22Rv1 (cell line): ENCODE measurements at regions not wholly inside any gene's neighbourhood (a gene's known extent, or its start where the extent isn't known, plus 50 kb on each side); places are given as distances from the start of the nearest gene placed in this dataset.

Experiments used
- ZFX ChIP-seq: fragments of 450-650 bp; IDR thresholded peaks from 2 replicates; pipeline ENCODE4 v1.6.1; 2017; ENCODE audit warnings: antibody characterized with exemption, borderline replicate concordance
- TF ChIP-seq, protein P1 (sequence below): fragments of 450-650 bp; IDR thresholded peaks from 2 replicates; pipeline ENCODE4 v1.5.1; 2017; ENCODE audit warnings: mild to moderate bottlenecking

DNA sequence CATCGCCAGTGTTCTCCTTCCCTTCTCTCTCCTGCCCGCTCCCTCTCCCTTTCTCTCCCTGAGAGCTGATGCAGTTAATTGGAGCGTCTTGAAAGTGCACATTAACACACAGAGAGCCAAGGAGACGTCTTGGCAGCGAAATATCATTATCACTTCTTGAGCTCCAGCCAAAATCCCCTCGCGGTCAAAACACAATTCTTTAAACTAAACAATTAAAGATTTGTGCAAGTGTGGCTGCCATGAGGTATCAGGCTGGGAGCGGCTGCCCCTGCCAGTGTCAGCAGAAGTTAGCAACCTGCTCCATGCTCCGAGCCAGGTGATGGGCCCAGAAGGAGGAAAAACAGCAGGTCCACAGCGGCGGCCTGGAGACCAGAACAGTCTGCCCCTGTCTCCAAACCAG is 100.9 kb upstream of the FOXP4 start:
- TF ChIP-seq, protein P1, sequence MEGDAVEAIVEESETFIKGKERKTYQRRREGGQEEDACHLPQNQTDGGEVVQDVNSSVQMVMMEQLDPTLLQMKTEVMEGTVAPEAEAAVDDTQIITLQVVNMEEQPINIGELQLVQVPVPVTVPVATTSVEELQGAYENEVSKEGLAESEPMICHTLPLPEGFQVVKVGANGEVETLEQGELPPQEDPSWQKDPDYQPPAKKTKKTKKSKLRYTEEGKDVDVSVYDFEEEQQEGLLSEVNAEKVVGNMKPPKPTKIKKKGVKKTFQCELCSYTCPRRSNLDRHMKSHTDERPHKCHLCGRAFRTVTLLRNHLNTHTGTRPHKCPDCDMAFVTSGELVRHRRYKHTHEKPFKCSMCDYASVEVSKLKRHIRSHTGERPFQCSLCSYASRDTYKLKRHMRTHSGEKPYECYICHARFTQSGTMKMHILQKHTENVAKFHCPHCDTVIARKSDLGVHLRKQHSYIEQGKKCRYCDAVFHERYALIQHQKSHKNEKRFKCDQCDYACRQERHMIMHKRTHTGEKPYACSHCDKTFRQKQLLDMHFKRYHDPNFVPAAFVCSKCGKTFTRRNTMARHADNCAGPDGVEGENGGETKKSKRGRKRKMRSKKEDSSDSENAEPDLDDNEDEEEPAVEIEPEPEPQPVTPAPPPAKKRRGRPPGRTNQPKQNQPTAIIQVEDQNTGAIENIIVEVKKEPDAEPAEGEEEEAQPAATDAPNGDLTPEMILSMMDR, result no peak
- TF ChIP-seq ZFX, result no peak
